Spleen (tissue), 11 donors: ENCODE measurements at regions not wholly inside any gene's neighbourhood (a gene's known extent, or its start where the extent isn't known, plus 50 kb on each side); places are given as distances from the start of the nearest gene placed in this dataset.

Experiments
- DNase-seq: peaks from one replicate; pipeline ENCODE4 v3.0.0-alpha.2; 2020
- H3K27ac ChIP-seq, 8 donors: fragments of 200-600 bp; sonication (generic) in 7 of 8; 1 replicate in 4 of 8; 2 replicates in 4 of 8; pipeline versions ENCODE4 v1.5.0 to v1.8.0; 2016 to 2021; ENCODE audit warnings: inconsistent platforms in 4 of 8, mild to moderate bottlenecking in 4 of 8, moderate library complexity in 1 of 8
- H3K27me3 ChIP-seq, 7 donors: fragments of 200-600 bp; sonication (generic) in 6 of 7; replicated peaks in 1 of 7; 1 replicate in 4 of 7; 2 replicates in 3 of 7; pipeline versions ENCODE4 v1.5.0 to v1.8.0; 2016 to 2021; ENCODE audit warnings: inconsistent platforms in 3 of 7, mild to moderate bottlenecking in 1 of 7
- H3K36me3 ChIP-seq, 6 donors: fragments of 200-600 bp; sonication (generic) in 5 of 6; 1 replicate in 4 of 6; 2 replicates in 2 of 6; pipeline versions ENCODE4 v1.5.0 to v1.8.0; 2016 to 2021; ENCODE audit warnings: inconsistent platforms in 2 of 6
- H3K4me1 ChIP-seq, 6 donors: fragments of 200-600 bp; sonication (generic) in 5 of 6; 1 replicate in 3 of 6; 2 replicates in 3 of 6; pipeline versions ENCODE4 v1.5.0 to v1.8.0; 2016 to 2021; ENCODE audit warnings: inconsistent platforms in 3 of 6
- H3K4me3 ChIP-seq, 8 donors: fragments of 200-600 bp; sonication (generic) in 7 of 8; 1 replicate in 4 of 8; 2 replicates in 4 of 8; pipeline versions ENCODE4 v1.5.0 to v1.8.0; 2016 to 2021; ENCODE audit warnings: inconsistent platforms in 4 of 8, mild to moderate bottlenecking in 4 of 8, moderate library complexity in 2 of 8
- H3K9me3 ChIP-seq, 8 donors: fragments of 200-600 bp; sonication (generic) in 7 of 8; 1 replicate in 4 of 8; 2 replicates in 4 of 8; pipeline versions ENCODE4 v1.5.0 to v1.8.0; 2016 to 2021; ENCODE audit warnings: inconsistent platforms in 4 of 8
- POLR2A ChIP-seq, 3 donors: fragments of 450-650 bp; IDR thresholded peaks; one replicate each; pipeline ENCODE4 v1.5.1; 2017; ENCODE audit warnings: antibody characterized with exemption in 3 of 3, mild to moderate bottlenecking in 1 of 3
- POLR2AphosphoS5 ChIP-seq, 3 donors: sonication (generic); formaldehyde crosslinking; IDR thresholded peaks; one replicate each; pipeline ENCODE4 v1.5.1; 2017; ENCODE audit warnings: antibody characterized with exemption in 3 of 3
- WGBS, 5 donors: extraction: QIAGEN DNeasy Blood & Tissue Kit in 3 of 5; methylation state at CpG; one replicate each; pipeline versions ENCODE4 v1.1.5 to v1.1.7; 2013 to 2018; 5-methylcytosine and 5-hydroxymethylcytosine counted together
- intact Hi-C: fragments of 100-400 bp; cut with DNase I; formaldehyde crosslinking; loops from one replicate; pipeline ENCODE4 v1.15.0; 2023; ENCODE audit warnings: low total_unique reads
- TF ChIP-seq, protein P1 (sequence below), 11 experiments: fragments of 200-600 bp in 7 of 11; fragments of 450-650 bp in 4 of 11; sonication (generic) in 4 of 11; IDR thresholded peaks in 8 of 11; conservative IDR thresholded peaks in 3 of 11; 1 replicate in 7 of 11; 2 replicates in 4 of 11; pipeline versions ENCODE4 v1.4.0 to v1.8.0; 2016 to 2021; ENCODE audit warnings: antibody characterized with exemption in 11 of 11, inconsistent platforms in 4 of 11, mild to moderate bottlenecking in 1 of 11
- donor health status: healthy with polysubstance abuse.
- donor health status: DM: no; HTN: no; CAD: no; lungs with moderate emphysema.
- donor health status: DM: no; HTN: no; CAD: no.
- donor health status: Bipolar disorder and iron deficiency.
- donor health status: healthy.
- donor health status: DM: no; HTN: no; CAD: no.
- donor health status: DM: yes; HTN: yes; CAD: no.

DNA sequence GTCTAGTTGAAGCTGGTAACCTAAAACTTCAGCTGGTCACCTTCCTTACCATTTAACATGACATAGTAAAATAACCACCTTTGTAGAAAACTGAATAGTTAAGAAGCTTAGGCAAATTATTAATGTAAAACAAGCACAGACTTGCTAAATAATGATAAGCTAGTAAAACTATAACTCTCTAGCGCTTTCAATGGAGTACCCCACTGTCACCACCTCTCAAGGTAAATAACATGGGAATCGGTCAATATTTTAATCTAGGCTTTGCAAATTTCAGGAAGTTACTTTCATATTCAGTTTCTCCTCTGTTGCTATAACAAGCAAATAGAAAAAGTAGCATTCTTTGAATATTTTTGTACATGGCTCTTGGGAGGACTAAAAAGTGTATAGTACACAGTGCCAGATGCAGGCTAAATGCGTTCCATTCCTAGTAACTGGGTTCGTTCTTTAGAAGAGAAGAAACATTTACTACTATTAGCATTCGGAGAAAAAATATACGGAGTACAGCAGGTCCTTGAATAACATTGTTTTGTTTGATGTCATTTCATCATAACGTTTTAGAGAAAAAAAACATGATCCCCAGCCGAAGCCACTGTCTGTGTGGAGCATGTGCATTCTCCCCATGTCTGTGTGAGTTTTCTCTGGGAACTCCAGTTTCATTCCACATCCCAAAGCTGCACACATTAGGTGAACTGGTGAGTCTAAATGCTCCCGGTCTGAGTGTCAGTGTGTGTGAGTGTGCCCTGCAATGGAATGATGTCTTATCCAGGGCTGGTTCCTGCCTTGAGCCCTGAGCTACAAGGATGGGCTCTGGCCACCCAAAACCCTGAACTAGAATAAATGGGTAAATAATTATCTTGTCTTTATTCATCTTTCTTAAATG is 52.5 kb downstream of the EPRS1 start:
- WGBS, 5 donors = 88 to 93% (median 92%) methylated on average over 9 of the region's 9 CpGs

DNA sequence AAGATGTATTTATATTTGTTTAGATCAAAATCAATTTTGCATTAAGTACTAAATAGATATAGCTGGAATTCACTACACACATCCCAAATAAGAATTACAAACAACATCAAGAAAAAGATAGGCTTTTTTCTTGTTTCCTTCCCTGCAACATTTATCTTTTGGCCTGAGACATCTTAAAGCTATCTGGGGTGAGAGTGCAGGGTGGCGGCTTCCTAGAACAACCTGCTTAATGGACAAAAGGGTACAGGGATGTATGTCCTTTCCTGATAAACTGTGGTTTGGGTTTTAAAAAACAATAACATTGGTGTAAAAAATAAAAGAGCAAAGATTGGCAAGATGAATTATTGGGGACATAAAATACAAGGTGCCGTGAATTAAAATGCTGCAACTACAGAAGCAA is 54.4 kb downstream of the EPRS1 start:
- Histone ChIP-seq H3K4me1 (peaks cover 0 to 4% (median 0%) of the 10 kb centered on the region in 6 donors), H3K9me3 (no peaks in the 10 kb centered on the region), H3K27me3 (no peaks in the 10 kb centered on the region), H3K4me3 (no peak overlapping the region), H3K36me3 (peaks cover 8 to 71% (median 34%) of the 10 kb centered on the region in 6 donors), H3K27ac (no peak overlapping the region)
- WGBS, 5 donors = 92 to 99% (median 96%) methylated on average over 2 of the region's 2 CpGs
- no peak for DNase-seq
- intact Hi-C loops = no loop called here
- TF ChIP-seq POLR2A (IDR thresholded peaks at IDR 0.05) (no peak), POLR2AphosphoS5 (IDR thresholded peaks at IDR 0.05) (no peak)
- TF ChIP-seq, protein P1, sequence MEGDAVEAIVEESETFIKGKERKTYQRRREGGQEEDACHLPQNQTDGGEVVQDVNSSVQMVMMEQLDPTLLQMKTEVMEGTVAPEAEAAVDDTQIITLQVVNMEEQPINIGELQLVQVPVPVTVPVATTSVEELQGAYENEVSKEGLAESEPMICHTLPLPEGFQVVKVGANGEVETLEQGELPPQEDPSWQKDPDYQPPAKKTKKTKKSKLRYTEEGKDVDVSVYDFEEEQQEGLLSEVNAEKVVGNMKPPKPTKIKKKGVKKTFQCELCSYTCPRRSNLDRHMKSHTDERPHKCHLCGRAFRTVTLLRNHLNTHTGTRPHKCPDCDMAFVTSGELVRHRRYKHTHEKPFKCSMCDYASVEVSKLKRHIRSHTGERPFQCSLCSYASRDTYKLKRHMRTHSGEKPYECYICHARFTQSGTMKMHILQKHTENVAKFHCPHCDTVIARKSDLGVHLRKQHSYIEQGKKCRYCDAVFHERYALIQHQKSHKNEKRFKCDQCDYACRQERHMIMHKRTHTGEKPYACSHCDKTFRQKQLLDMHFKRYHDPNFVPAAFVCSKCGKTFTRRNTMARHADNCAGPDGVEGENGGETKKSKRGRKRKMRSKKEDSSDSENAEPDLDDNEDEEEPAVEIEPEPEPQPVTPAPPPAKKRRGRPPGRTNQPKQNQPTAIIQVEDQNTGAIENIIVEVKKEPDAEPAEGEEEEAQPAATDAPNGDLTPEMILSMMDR (IDR thresholded peaks at IDR 0.05 in 8 of 11, conservative IDR thresholded peaks at IDR 0.05 in 3 of 11) = no peak

More for the DNA sequence above, 52.5 kb downstream of the EPRS1 start:
- intact Hi-C loops = no loop called here
- TF ChIP-seq, protein P1 (IDR thresholded peaks at IDR 0.05 in 8 of 11, conservative IDR thresholded peaks at IDR 0.05 in 3 of 11) = no peak
- TF ChIP-seq POLR2AphosphoS5 (IDR thresholded peaks at IDR 0.05) (no peak), POLR2A (IDR thresholded peaks at IDR 0.05) (no peak)
- no peaks in the 10 kb centered on the region for H3K27me3 ChIP-seq
- H3K4me3 ChIP-seq = no peak overlapping the region
- H3K4me1 ChIP-seq = peaks cover 0 to 3% (median 0%) of the 10 kb centered on the region in 6 donors
- no peaks in the 10 kb centered on the region for H3K9me3 ChIP-seq
- no peak for DNase-seq
- H3K36me3 ChIP-seq = peaks cover 8 to 72% (median 42%) of the 10 kb centered on the region in 6 donors
- no peak overlapping the region for H3K27ac ChIP-seq

DNA sequence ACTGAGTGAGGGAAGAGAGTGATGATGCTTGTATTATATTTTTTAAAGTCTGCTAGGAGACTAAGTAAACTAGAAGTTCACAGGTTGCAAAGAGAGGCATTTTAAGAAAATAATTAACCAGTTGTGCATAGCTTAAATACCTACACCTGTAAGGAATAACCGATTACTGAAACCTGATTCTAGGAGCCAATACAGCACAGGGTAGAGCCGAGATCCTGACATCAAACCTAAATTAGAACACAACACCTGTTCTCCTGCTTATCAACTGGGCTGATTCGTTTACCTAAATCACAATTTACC is 54.8 kb downstream of the EPRS1 start:
- H3K27me3 ChIP-seq = no peaks in the 10 kb centered on the region
- 61 to 93% (median 74%) methylated on average over 3 of the region's 3 CpGs for WGBS, 5 donors
- intact Hi-C loops = no loop called here

More for the DNA sequence above, 54.8 kb downstream of the EPRS1 start:
- peaks cover 0 to 4% (median 0%) of the 10 kb centered on the region in 6 donors for H3K4me1 ChIP-seq
- DNase-seq = no peak
- H3K36me3 ChIP-seq = peaks cover 4 to 71% (median 33%) of the 10 kb centered on the region in 6 donors
- H3K9me3 ChIP-seq = no peaks in the 10 kb centered on the region
- TF ChIP-seq, protein P1 (IDR thresholded peaks at IDR 0.05 in 8 of 11, conservative IDR thresholded peaks at IDR 0.05 in 3 of 11) = no peak
- TF ChIP-seq POLR2AphosphoS5 (IDR thresholded peaks at IDR 0.05) = no peak
- TF ChIP-seq POLR2A (IDR thresholded peaks at IDR 0.05) = no peak
- no peak overlapping the region for H3K27ac ChIP-seq
- H3K4me3 ChIP-seq = no peak overlapping the region
